Pancreas (tissue), 10 donors: ENCODE measurements at regions not wholly inside any gene's neighbourhood (a gene's known extent, or its start where the extent isn't known, plus 50 kb on each side); places are given as distances from the start of the nearest gene placed in this dataset.

Experiments
- ATAC-seq, 4 donors: fragments of 200-7000 bp; cut with Tn5 transposase; one replicate each; pipeline versions ENCODE4 v1.8.0 to v1.9.1; 2020; ENCODE audit warnings: mild to moderate bottlenecking in 4 of 4, moderate library complexity in 4 of 4
- DNase-seq, 6 donors: peaks; one replicate each; pipeline ENCODE4 v3.0.0-alpha.2; 2020
- FAIRE-seq: peaks from 2 replicates; lab custom pipeline; 2012; peaks lifted over from hg19 to GRCh38; lab: Jason Lieb, UNC
- H3K27ac ChIP-seq, 4 donors: fragments of 200-600 bp; sonication (generic); 1 replicate in 3 of 4; 2 replicates in 1 of 4; pipeline versions ENCODE4 v1.5.0 to v1.8.0; 2020
- H3K27me3 ChIP-seq, 4 donors: fragments of 200-600 bp; one replicate each; pipeline ENCODE4 v1.8.0; 2021
- H3K36me3 ChIP-seq, 3 donors: fragments of 200-600 bp; sonication (generic) in 1 of 3; one replicate each; pipeline versions ENCODE4 v1.5.0 to v1.8.0; 2020 to 2021
- H3K4me1 ChIP-seq, 3 donors: fragments of 200-600 bp; one replicate each; pipeline ENCODE4 v1.8.0; 2021
- H3K4me3 ChIP-seq, 4 donors: fragments of 200-600 bp; sonication (generic) in 2 of 4; one replicate each; pipeline versions ENCODE4 v1.5.0 to v1.8.0; 2020 to 2021
- H3K9me3 ChIP-seq, 4 donors: fragments of 200-600 bp; one replicate each; pipeline ENCODE4 v1.8.0; 2021
- CTCF ChIP-seq, 4 donors: fragments of 200-600 bp; sonication (generic) in 3 of 4; IDR thresholded peaks; one replicate each; pipeline versions ENCODE4 v1.5.0 to v1.8.0; 2021; ENCODE audit warnings: antibody characterized with exemption in 4 of 4
- WGBS, 2 donors: extraction: QIAGEN DNeasy Blood & Tissue Kit; methylation state at CpG; one replicate each; pipeline ENCODE4 v1.1.7; 2013; 5-methylcytosine and 5-hydroxymethylcytosine counted together
- intact Hi-C, 3 donors: fragments of 100-400 bp; cut with DNase I; formaldehyde crosslinking; loops; one replicate each; pipeline versions ENCODE4 v1.11.1 to v1.14.2; 2022
- donor health status: healthy with polysubstance abuse.
- donor health status: DM: no; HTN: no; CAD: no; lungs with moderate emphysema.
- donor health status: DM: no; HTN: no; CAD: no.
- donor health status: control.
- donor health status: control.
- donor health status: Bipolar disorder and iron deficiency.
- donor health status: DM: yes; HTN: yes; CAD: no.
- donor health status: DM: no; HTN: no; CAD: no.
- donor health status: DM: no; HTN: no; CAD: no.
- donor health status: DM: yes; HTN: yes; CAD: no.

GRCh38 chr4:3857269-3857926, 91.2 kb downstream of the ADRA2C start:
- H3K27ac ChIP-seq, result no peak overlapping the region
- peak in 1 of 6 donors; percentile 30 for DNase-seq
- H3K4me1 ChIP-seq, result no peaks in the 10 kb centered on the region
- no peak overlapping the region for H3K4me3 ChIP-seq
- TF ChIP-seq CTCF (IDR thresholded peaks at IDR 0.05), result no peak
- FAIRE-seq, result no peak
- WGBS, 2 donors, result 37 to 39% methylated on average over 9 of the region's 9 CpGs
- no peaks in the 10 kb centered on the region for H3K27me3 ChIP-seq
- intact Hi-C loops, result no loop called here
- H3K9me3 ChIP-seq, result no peaks in the 10 kb centered on the region
- H3K36me3 ChIP-seq, result no peaks in the 10 kb centered on the region
- ATAC-seq, result no peak

- no peak overlapping the region for H3K4me3 ChIP-seq
- TF ChIP-seq CTCF (IDR thresholded peaks at IDR 0.05), result no peak
- ATAC-seq, result no peak
- H3K27ac ChIP-seq, result no peak overlapping the region
- intact Hi-C loops, result no loop called here
- H3K9me3 ChIP-seq, result no peaks in the 10 kb centered on the region
- no peaks in the 10 kb centered on the region for H3K27me3 ChIP-seq
- DNase-seq, result peak in 1 of 6 donors; percentile 29
- no peaks in the 10 kb centered on the region for H3K36me3 ChIP-seq
- whole genome bisulfite sequencing, 2 donors, result 38 to 51% methylated on average over 6 of the region's 6 CpGs
- no peak for FAIRE-seq
- no peaks in the 10 kb centered on the region for H3K4me1 ChIP-seq
Measured at GRCh38 chr4:3858046-3858730, 92.0 kb downstream of the ADRA2C start.

- DNase-seq, result no peak
Measured at GRCh38 chr4:3858765-3859388, 92.7 kb downstream of the ADRA2C start.

GRCh38 chr4:3859571-3859970, 93.4 kb downstream of the ADRA2C start:
- Histone ChIP-seq H3K27ac (no peak overlapping the region), H3K36me3 (no peaks in the 10 kb centered on the region), H3K4me1 (no peaks in the 10 kb centered on the region), H3K9me3 (no peaks in the 10 kb centered on the region), H3K4me3 (no peak overlapping the region), H3K27me3 (no peaks in the 10 kb centered on the region)
- intact Hi-C loops, result no loop called here
- WGBS, 2 donors, result 73 to 86% methylated on average over 8 of the region's 8 CpGs
- FAIRE-seq, result no peak
- peak in 1 of 6 donors; percentile 28 for DNase-seq
- ATAC-seq, result no peak
- no peak for TF ChIP-seq CTCF (IDR thresholded peaks at IDR 0.05)

More at GRCh38 chr4:3858765-3859388, 92.7 kb downstream of the ADRA2C start:
- 54 to 71% methylated on average over 9 of the region's 9 CpGs for WGBS, 2 donors
- Histone ChIP-seq H3K4me1 (no peaks in the 10 kb centered on the region), H3K27me3 (no peaks in the 10 kb centered on the region), H3K4me3 (no peak overlapping the region), H3K27ac (no peak overlapping the region), H3K9me3 (no peaks in the 10 kb centered on the region), H3K36me3 (no peaks in the 10 kb centered on the region)
- no peak for FAIRE-seq
- ATAC-seq, result no peak
- intact Hi-C loops, result no loop called here
- no peak for TF ChIP-seq CTCF (IDR thresholded peaks at IDR 0.05)
